Esophagus squamous epithelium (tissue), 5 donors: ENCODE measurements at regions not wholly inside any gene's neighbourhood (a gene's known extent, or its start where the extent isn't known, plus 50 kb on each side); places are given as distances from the start of the nearest gene placed in this dataset.

ENCODE experiments used
- DNase-seq: peaks from one replicate; lab custom pipeline; 2025; lab: John Stamatoyannopoulos, UW
- H3K27ac ChIP-seq, 4 donors: fragments of 200-600 bp; sonication (generic); one replicate each; pipeline ENCODE4 v1.5.1; 2016 to 2019; ENCODE audit warnings: mild to moderate bottlenecking in 1 of 4
- H3K27me3 ChIP-seq, 4 donors: fragments of 200-600 bp; sonication (generic); 1 replicate in 3 of 4; 2 replicates in 1 of 4; pipeline versions ENCODE4 v1.5.1 to v1.6.0; 2017 to 2021; ENCODE audit warnings: antibody characterized with exemption in 1 of 4
- H3K36me3 ChIP-seq, 3 donors: fragments of 200-600 bp; sonication (generic); one replicate each; pipeline ENCODE4 v1.5.1; 2016 to 2019
- H3K4me1 ChIP-seq, 3 donors: fragments of 200-600 bp; sonication (generic); one replicate each; pipeline ENCODE4 v1.5.1; 2017 to 2019
- H3K4me3 ChIP-seq, 4 donors: fragments of 200-600 bp; sonication (generic); 1 replicate in 3 of 4; 2 replicates in 1 of 4; pipeline ENCODE4 v1.5.1; 2016 to 2019; ENCODE audit warnings: mild to moderate bottlenecking in 2 of 4, moderate library complexity in 1 of 4
- H3K9me3 ChIP-seq, 3 donors: fragments of 200-600 bp; sonication (generic); one replicate each; pipeline ENCODE4 v1.5.1; 2016 to 2019
- CTCF ChIP-seq, 6 experiments: fragments of 450-650 bp in 4 of 6; fragments of 200-600 bp in 2 of 6; sonication (generic) in 2 of 6; IDR thresholded peaks; one replicate each; pipeline ENCODE4 v1.5.1; 2016 to 2019; ENCODE audit warnings: antibody characterized with exemption in 6 of 6, mild to moderate bottlenecking in 4 of 6, moderate library complexity in 4 of 6
- POLR2A ChIP-seq, 4 donors: fragments of 450-650 bp; IDR thresholded peaks; one replicate each; pipeline ENCODE4 v1.6.1; 2017; ENCODE audit warnings: antibody characterized with exemption in 4 of 4, mild to moderate bottlenecking in 4 of 4, moderate library complexity in 3 of 4
- WGBS, 2 donors: methylation state at CpG; one replicate each; pipeline ENCODE4 v1.1.5; 2018; 5-methylcytosine and 5-hydroxymethylcytosine counted together
- intact Hi-C: fragments of 100-400 bp; cut with DNase I; formaldehyde crosslinking; loops from one replicate; pipeline ENCODE4 v1.15.0; 2022
- donor health status: DM: yes; HTN: yes; CAD: no.

GRCh38 chr13:57375876-57376275, 208.9 kb downstream of the PRR20E start:
- Histone ChIP-seq H3K36me3 (no peaks in the 10 kb centered on the region), H3K4me1 (no peaks in the 10 kb centered on the region), H3K4me3 (no peak overlapping the region), H3K27ac (no peak overlapping the region), H3K9me3 (no peaks in the 10 kb centered on the region), H3K27me3 (no peaks in the 10 kb centered on the region)
- no peak for DNase-seq
- 74 to 84% methylated on average over 2 of the region's 2 CpGs for WGBS, 2 donors
- intact Hi-C loops, result no loop called here
- TF ChIP-seq POLR2A (IDR thresholded peaks at IDR 0.05), result no peak
- TF ChIP-seq CTCF (IDR thresholded peaks at IDR 0.05), result no peak

- Histone ChIP-seq H3K27ac (no peak overlapping the region), H3K9me3 (peaks cover 0 to 28% (median 0%) of the 10 kb centered on the region in 3 donors), H3K36me3 (no peaks in the 10 kb centered on the region), H3K4me3 (no peak overlapping the region), H3K4me1 (no peaks in the 10 kb centered on the region), H3K27me3 (no peaks in the 10 kb centered on the region)
- DNase-seq, result no peak
- TF ChIP-seq POLR2A (IDR thresholded peaks at IDR 0.05) (no peak), CTCF (IDR thresholded peaks at IDR 0.05) (no peak)
- WGBS, 2 donors, result 84 to 90% methylated on average over 2 of the region's 2 CpGs
- intact Hi-C loops, result no loop called here
Measured at GRCh38 chr13:57408312-57408711, 223.2 kb upstream of the PCDH17 start.

GRCh38 chr13:57409121-57409520, 222.4 kb upstream of the PCDH17 start:
- Histone ChIP-seq H3K9me3 (peaks cover 0 to 28% (median 0%) of the 10 kb centered on the region in 3 donors), H3K27me3 (no peaks in the 10 kb centered on the region), H3K4me1 (no peaks in the 10 kb centered on the region), H3K36me3 (no peaks in the 10 kb centered on the region), H3K27ac (no peak overlapping the region), H3K4me3 (no peak overlapping the region)
- TF ChIP-seq POLR2A (IDR thresholded peaks at IDR 0.05) (no peak), CTCF (IDR thresholded peaks at IDR 0.05) (no peak)
- intact Hi-C loops, result no loop called here
- no peak for DNase-seq

GRCh38 chr13:57409656-57410055, 221.9 kb upstream of the PCDH17 start:
- H3K27ac ChIP-seq, result no peak overlapping the region
- TF ChIP-seq POLR2A (IDR thresholded peaks at IDR 0.05) (no peak), CTCF (IDR thresholded peaks at IDR 0.05) (no peak)

GRCh38 chr13:57418067-57418677, 213.4 kb upstream of the PCDH17 start:
- intact Hi-C loops, result no loop called here
- TF ChIP-seq CTCF (IDR thresholded peaks at IDR 0.05) (no peak), POLR2A (IDR thresholded peaks at IDR 0.05) (no peak)
- Histone ChIP-seq H3K27ac (no peak overlapping the region), H3K27me3 (no peaks in the 10 kb centered on the region), H3K36me3 (no peaks in the 10 kb centered on the region), H3K9me3 (no peaks in the 10 kb centered on the region), H3K4me3 (no peak overlapping the region), H3K4me1 (no peaks in the 10 kb centered on the region)
- 72 to 75% methylated on average over 6 of the region's 6 CpGs for WGBS, 2 donors
- no peak for DNase-seq

More at GRCh38 chr13:57409656-57410055, 221.9 kb upstream of the PCDH17 start:
- H3K36me3 ChIP-seq, result no peaks in the 10 kb centered on the region
- 100% methylated on average over 1 of the region's 1 CpG for WGBS, 2 donors
- no peaks in the 10 kb centered on the region for H3K27me3 ChIP-seq
- peaks cover 0 to 28% (median 0%) of the 10 kb centered on the region in 3 donors for H3K9me3 ChIP-seq
- intact Hi-C loops, result no loop called here
- no peak overlapping the region for H3K4me3 ChIP-seq
- no peak for DNase-seq
- H3K4me1 ChIP-seq, result no peaks in the 10 kb centered on the region
